Tibial nerve (tissue), 4 donors: ENCODE measurements at regions not wholly inside any gene's neighbourhood (a gene's known extent, or its start where the extent isn't known, plus 50 kb on each side); places are given as distances from the start of the nearest gene placed in this dataset.

ENCODE experiments used
- DNase-seq, 2 donors: peaks; one replicate each; pipeline ENCODE4 v3.0.0-alpha.2; 2019; ENCODE audit warnings: low spot score in 2 of 2
- H3K27ac ChIP-seq, 4 donors: fragments of 200-600 bp; sonication (generic) in 3 of 4; one replicate each; pipeline ENCODE4 v1.5.1; 2017 to 2019; ENCODE audit warnings: mild to moderate bottlenecking in 1 of 4
- H3K27me3 ChIP-seq, 2 donors: fragments of 200-600 bp; sonication (generic) in 1 of 2; one replicate each; pipeline versions ENCODE4 v1.5.1 to v1.6.0; 2017 to 2019
- H3K36me3 ChIP-seq, 3 donors: fragments of 200-600 bp; sonication (generic); one replicate each; pipeline ENCODE4 v1.5.1; 2018 to 2019
- H3K4me1 ChIP-seq, 4 donors: fragments of 200-600 bp; sonication (generic) in 3 of 4; one replicate each; pipeline ENCODE4 v1.5.1; 2017 to 2019
- H3K4me3 ChIP-seq, 4 donors: fragments of 200-600 bp; sonication (generic) in 3 of 4; one replicate each; pipeline ENCODE4 v1.5.1; 2017 to 2019; ENCODE audit warnings: mild to moderate bottlenecking in 1 of 4, moderate library complexity in 1 of 4
- H3K9me3 ChIP-seq, 4 donors: fragments of 200-600 bp; sonication (generic) in 3 of 4; one replicate each; pipeline ENCODE4 v1.5.1; 2017 to 2019
- EP300 ChIP-seq, 2 donors: sonication (generic); formaldehyde crosslinking; IDR thresholded peaks; one replicate each; pipeline ENCODE4 v1.6.1; 2017; ENCODE audit warnings: antibody characterized with exemption in 2 of 2, mild to moderate bottlenecking in 1 of 2
- POLR2A ChIP-seq, 2 donors: fragments of 450-650 bp; IDR thresholded peaks; one replicate each; pipeline ENCODE4 v1.6.1; 2017; ENCODE audit warnings: antibody characterized with exemption in 2 of 2, mild to moderate bottlenecking in 2 of 2, moderate library complexity in 2 of 2
- WGBS, 2 donors: methylation state at CpG; one replicate each; pipeline ENCODE4 v1.1.5; 2018; 5-methylcytosine and 5-hydroxymethylcytosine counted together
- TF ChIP-seq, protein P1 (sequence below), 5 experiments: fragments of 200-600 bp in 3 of 5; fragments of 450-650 bp in 2 of 5; sonication (generic) in 3 of 5; IDR thresholded peaks; one replicate each; pipeline ENCODE4 v1.5.1; 2016 to 2019; ENCODE audit warnings: antibody characterized with exemption in 5 of 5, mild to moderate bottlenecking in 3 of 5, moderate library complexity in 2 of 5

GRCh38 chr3:117084739-117085270, 375.2 kb downstream of the TUSC7 start:
- H3K27ac ChIP-seq: no peak overlapping the region
- H3K4me1 ChIP-seq: no peaks in the 10 kb centered on the region
- no peak overlapping the region for H3K4me3 ChIP-seq
- no peaks in the 10 kb centered on the region for H3K36me3 ChIP-seq
- DNase-seq: no peak
- TF ChIP-seq, protein P1, sequence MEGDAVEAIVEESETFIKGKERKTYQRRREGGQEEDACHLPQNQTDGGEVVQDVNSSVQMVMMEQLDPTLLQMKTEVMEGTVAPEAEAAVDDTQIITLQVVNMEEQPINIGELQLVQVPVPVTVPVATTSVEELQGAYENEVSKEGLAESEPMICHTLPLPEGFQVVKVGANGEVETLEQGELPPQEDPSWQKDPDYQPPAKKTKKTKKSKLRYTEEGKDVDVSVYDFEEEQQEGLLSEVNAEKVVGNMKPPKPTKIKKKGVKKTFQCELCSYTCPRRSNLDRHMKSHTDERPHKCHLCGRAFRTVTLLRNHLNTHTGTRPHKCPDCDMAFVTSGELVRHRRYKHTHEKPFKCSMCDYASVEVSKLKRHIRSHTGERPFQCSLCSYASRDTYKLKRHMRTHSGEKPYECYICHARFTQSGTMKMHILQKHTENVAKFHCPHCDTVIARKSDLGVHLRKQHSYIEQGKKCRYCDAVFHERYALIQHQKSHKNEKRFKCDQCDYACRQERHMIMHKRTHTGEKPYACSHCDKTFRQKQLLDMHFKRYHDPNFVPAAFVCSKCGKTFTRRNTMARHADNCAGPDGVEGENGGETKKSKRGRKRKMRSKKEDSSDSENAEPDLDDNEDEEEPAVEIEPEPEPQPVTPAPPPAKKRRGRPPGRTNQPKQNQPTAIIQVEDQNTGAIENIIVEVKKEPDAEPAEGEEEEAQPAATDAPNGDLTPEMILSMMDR (IDR thresholded peaks at IDR 0.05): no peak
- TF ChIP-seq EP300 (IDR thresholded peaks at IDR 0.05) (no peak), POLR2A (IDR thresholded peaks at IDR 0.05) (no peak)
- 0 to 2% methylated on average over 3 of the region's 3 CpGs for WGBS, 2 donors
- H3K27me3 ChIP-seq: no peaks in the 10 kb centered on the region
- no peaks in the 10 kb centered on the region for H3K9me3 ChIP-seq

GRCh38 chr3:117091676-117092075, 382.1 kb downstream of the TUSC7 start:
- Histone ChIP-seq H3K9me3 (no peaks in the 10 kb centered on the region), H3K27ac (no peak overlapping the region), H3K4me3 (no peak overlapping the region), H3K4me1 (no peaks in the 10 kb centered on the region), H3K36me3 (no peaks in the 10 kb centered on the region), H3K27me3 (no peaks in the 10 kb centered on the region)
- TF ChIP-seq, protein P1 (IDR thresholded peaks at IDR 0.05): no peak
- TF ChIP-seq EP300 (IDR thresholded peaks at IDR 0.05) (no peak), POLR2A (IDR thresholded peaks at IDR 0.05) (no peak)
- WGBS, 2 donors: 21 to 24% methylated on average over 1 of the region's 1 CpG
- DNase-seq: no peak

GRCh38 chr3:117096549-117096948, 387.0 kb downstream of the TUSC7 start:
- H3K27ac ChIP-seq: no peak overlapping the region
- no peak for TF ChIP-seq EP300 (IDR thresholded peaks at IDR 0.05)
- no peak for TF ChIP-seq POLR2A (IDR thresholded peaks at IDR 0.05)
- TF ChIP-seq, protein P1 (IDR thresholded peaks at IDR 0.05): no peak
- H3K9me3 ChIP-seq: peaks cover 0 to 11% (median 2%) of the 10 kb centered on the region in 4 donors
- no peak overlapping the region for H3K4me3 ChIP-seq
- DNase-seq: no peak
- WGBS, 2 donors: 85 to 91% methylated on average over 4 of the region's 4 CpGs
- no peaks in the 10 kb centered on the region for H3K36me3 ChIP-seq
- H3K4me1 ChIP-seq: no peaks in the 10 kb centered on the region
- H3K27me3 ChIP-seq: no peaks in the 10 kb centered on the region

DNA sequence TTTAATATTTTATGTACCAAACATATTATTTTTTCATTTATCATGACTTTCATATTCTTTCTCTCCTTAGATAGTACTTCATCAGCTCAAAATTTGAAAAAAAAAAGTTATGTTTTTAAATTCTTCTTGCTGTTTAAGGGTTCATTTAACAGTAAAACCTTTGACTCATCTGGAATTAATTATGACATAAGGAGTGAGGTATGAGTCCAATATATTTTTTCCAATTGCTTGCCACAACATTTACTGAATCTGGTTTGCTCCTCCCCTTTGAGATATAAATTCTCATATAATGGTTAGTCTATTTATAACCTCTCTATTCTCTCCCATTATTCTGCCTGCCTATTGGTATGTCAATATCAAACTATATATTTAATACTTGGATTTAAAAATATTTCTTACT, 387.8 kb downstream of the TUSC7 start:
- Histone ChIP-seq H3K27ac (no peak overlapping the region), H3K36me3 (no peaks in the 10 kb centered on the region), H3K27me3 (no peaks in the 10 kb centered on the region), H3K4me1 (no peaks in the 10 kb centered on the region), H3K9me3 (peaks cover 0 to 11% (median 2%) of the 10 kb centered on the region in 4 donors), H3K4me3 (no peak overlapping the region)
- TF ChIP-seq, protein P1 (IDR thresholded peaks at IDR 0.05): no peak
- TF ChIP-seq EP300 (IDR thresholded peaks at IDR 0.05): no peak
- no peak for TF ChIP-seq POLR2A (IDR thresholded peaks at IDR 0.05)
- DNase-seq: no peak

DNA sequence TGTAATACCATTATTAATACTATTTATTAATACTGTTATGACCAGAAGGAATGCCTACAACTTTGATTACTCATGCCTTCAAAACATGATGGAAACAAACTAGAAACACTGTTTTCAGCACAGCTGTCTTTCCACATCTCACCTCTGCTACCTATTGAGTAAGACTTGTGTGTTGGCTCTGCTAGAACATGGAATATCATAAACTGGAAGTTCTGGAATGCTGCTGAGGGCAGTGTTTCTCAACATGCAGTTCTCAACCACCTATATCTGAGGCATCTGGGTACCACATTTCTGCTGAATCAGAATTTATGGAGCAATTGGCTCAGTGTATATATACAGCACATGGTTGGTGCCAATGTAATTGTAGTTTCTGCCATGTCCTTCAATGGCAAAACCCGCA, 392.1 kb downstream of the TUSC7 start:
- no peaks in the 10 kb centered on the region for H3K27me3 ChIP-seq
- no peak overlapping the region for H3K27ac ChIP-seq
- 95 to 100% methylated on average over 1 of the region's 1 CpG for WGBS, 2 donors
- no peak for DNase-seq
- no peaks in the 10 kb centered on the region for H3K36me3 ChIP-seq
- TF ChIP-seq POLR2A (IDR thresholded peaks at IDR 0.05) (no peak), EP300 (IDR thresholded peaks at IDR 0.05) (no peak)
- TF ChIP-seq, protein P1 (IDR thresholded peaks at IDR 0.05): no peak
- no peak overlapping the region for H3K4me3 ChIP-seq
- H3K9me3 ChIP-seq: peaks cover 0 to 19% (median 2%) of the 10 kb centered on the region in 4 donors
- no peaks in the 10 kb centered on the region for H3K4me1 ChIP-seq
